COR-L47 (cell line): ENCODE measurements at regions not wholly inside any gene's neighbourhood (a gene's known extent, or its start where the extent isn't known, plus 50 kb on each side); places are given as distances from the start of the nearest gene placed in this dataset.

Experiments used
- DNase-seq: peaks from one replicate; lab custom pipeline; 2025; lab: John Stamatoyannopoulos, UW

DNA sequence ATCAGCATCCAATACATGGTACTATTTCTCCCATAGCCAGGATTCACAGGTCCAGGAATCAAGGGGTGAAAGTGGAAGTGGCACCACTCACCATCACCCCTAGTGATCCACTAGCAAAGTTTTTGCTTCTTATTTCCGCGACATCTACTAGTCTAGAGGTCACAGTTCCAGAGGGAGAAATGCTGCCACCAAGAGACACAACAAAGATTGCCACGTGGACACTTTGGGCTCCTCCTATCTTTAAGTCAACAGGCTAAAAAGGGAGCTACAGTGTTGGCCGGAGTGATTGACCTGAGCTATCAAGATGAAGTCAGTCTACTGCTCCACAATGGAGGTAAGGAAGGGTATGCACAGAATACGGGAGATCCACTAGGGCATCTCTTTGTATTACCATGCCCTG is 178.2 kb downstream of the AKR1D1 start:
- no peak for DNase-seq

DNA sequence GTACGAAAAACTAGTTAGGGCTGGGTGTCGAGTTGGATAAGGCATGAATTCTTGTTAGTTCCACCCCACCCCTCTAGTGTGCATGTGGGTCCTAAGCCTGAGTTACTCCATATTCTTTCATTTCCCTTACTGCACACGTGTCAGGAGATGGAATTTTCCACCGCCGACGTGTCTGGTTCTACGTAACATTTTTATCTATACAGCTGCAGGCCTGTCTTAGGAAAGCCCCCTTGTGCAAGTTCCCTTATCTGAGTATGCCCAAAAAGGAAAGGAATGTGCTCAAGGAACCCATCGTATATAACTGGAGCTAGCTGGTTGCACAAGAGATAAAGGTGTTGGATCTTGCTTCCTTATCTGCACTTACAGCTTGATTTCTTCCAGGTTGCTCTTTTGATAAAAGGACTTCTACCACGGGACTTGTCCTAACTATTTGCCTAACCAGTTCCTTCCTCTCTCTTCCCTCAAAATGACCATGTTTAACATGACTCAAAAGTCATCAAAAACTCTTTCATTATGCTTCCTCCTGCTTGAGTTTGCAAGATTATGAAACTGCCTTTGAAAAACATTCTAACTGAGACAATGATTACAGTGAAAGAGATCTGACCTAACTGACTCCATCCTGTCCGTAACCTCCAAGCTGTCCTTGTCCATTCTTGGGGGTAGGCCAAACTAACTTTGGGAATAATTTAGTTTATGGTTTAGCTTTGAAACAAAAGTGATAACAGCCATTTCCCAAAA is 181.4 kb downstream of the AKR1D1 start:
- no peak for DNase-seq

DNA sequence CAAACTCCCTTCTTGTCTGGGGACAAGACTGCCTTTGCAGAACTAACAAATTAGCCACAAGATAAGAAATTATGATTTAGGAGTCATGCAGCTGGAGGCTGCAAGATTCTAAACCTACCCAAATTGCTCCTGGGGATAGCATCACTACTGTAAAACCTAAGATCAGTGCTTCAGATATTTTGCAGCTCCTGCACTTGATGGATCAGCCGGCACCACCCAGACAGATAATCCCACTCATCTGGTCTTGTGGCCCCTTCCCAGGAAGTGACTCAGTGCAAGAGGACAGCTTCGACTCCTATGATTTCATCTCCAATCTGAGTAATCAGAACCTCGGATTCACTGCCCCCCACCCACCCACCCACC is 181.9 kb downstream of the AKR1D1 start:
- no peak for DNase-seq

DNA sequence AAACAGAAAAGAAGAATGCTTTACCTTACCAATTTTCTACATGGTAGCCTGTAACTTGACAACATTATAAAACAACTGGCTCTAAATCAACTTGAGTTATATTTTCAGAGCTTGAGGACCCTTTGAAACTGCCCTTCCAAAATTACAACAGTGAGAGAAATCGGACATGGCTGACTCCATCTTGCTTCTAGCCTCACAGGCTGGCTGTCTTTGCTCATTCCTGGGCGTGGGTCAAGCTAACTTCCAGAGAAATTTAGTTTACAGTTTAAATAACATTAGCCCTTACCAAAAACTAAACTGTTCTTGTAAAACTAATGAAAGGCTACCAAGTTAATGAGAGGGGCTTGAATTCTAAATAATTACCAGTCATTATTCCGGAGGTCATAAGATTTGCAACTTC is 183.4 kb downstream of the AKR1D1 start:
- DNase-seq = no peak

DNA sequence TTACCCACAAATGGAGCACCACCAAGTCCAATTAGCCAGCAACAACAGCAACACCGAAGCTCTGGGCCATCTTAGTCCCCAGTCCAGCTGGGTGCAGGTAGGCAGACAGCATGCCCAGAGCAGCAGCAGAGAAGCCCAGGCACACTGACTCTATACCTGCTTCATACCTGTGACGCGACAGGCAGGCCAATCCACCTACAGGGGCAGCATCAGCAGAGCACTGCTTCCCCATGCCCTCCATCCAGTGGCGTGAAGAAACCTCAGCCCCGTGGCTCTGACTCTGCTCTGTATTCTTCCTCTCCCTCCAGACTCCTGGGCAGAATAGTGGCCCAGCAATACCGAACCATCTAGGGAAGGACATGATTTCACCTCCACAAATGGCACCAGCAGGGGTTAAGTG is 191.7 kb downstream of the AKR1D1 start:
- no peak for DNase-seq

DNA sequence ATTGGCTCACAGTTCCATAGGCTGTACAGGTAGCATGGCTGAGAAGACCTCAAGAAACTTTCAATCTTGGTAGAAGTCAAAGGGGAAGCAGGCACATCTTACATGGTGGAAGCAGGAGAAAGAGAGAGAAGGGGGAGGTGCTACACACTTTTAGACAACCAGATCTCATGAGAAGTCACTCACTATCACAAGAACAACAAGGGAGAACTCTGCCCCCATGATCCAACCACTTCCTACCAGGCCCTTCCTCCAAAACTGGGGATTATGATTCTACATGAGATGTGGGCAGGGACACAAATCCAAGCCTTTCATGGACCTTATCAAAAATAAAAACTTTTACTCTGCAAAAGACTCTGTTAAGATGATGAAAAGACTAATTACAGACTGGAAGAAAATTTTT is 183.2 kb upstream of the TRIM24 start:
- no peak for DNase-seq

DNA sequence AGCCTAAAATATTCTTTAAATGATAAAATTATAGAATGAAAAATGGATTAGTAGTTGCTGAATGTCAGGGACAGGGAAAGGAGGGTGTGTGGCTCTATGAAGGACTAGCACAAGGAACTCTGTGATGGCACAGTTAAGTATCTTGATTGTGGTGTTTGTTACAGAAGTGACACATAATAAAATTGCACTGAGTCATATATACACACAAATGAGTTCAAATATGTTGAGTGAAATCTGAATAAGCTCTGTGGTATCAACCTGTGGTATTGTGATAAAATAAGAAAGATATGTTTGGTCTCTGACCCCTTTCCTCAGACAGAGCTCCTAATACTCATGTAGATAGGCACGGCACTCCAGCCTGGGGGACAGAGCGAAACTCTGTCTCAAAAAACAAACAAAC is 181.5 kb upstream of the TRIM24 start:
- no peak for DNase-seq

DNA sequence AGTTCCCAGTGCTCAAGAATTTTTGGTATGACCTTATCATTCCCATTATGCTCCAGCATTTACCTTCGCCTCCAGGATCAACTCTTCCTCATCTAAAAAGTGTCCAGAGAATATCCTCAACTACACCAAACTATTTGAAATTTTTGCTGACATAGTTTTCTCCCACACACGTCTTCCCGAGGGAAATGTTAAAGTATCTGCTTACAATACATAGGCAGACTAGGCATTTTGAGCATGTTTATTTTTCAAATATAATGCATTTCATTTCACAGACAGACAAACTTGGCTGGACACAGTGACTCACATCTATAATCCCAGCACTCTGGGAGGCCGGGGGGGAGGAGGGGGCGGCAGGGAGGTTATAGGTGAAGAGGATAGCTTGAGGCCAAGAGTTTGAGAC is 177.1 kb upstream of the TRIM24 start:
- DNase-seq = no peak

DNA sequence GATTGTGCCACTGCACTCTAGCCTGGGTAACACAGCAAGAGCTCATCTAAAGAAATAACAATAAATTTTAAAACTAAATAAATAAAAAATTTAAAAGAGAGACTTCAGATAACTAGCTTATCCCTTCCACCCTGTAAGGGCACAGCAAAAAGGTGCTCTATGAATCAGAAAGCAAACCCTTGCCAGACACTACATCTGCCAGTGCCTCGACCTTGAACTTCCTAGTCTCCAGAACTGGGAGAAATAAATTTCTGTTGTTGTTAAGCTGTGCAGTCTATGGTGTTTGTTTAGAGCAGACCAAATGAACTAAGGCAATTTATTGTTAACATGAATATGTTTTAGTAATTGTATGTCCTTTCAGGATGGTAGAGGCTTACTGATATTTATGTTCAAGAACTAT is 174.9 kb upstream of the TRIM24 start:
- no peak for DNase-seq

DNA sequence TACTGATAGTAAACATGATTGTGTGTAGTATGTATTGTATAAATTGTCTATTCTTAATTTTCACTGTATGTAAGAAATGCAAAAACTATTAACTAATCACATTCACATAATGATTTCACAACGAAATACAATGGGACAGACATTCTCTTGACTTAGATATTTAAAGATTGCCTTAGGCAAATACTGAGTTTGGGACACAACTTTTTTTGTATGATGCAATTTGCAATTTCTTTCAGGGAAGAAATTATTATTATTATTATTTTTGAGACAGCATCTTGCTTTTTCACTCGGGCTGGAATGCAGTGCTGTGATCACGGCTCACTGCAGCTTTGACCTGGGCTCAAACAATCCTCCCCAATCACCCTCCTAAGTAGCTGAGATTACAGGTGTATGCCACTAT is 173.2 kb upstream of the TRIM24 start:
- DNase-seq = no peak

DNA sequence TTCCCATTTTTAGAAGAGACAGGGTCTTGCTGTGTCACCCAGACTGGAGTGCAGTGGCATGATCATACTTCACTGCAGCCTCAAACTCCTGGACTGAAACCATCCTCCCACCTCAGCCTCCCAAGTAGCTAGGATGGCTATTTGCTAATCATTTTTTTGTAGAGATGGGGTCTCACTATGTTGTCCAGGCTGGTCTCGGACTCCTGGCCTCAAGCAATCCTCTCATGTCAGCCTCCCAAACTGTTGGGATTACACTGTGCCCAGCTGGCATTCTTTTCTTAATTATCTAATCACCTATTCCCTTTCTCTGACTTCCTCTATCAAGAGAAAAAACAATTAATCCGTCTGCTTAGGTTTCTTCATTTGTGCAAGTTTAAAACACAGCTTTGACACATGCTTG is 172.5 kb upstream of the TRIM24 start:
- no peak for DNase-seq

DNA sequence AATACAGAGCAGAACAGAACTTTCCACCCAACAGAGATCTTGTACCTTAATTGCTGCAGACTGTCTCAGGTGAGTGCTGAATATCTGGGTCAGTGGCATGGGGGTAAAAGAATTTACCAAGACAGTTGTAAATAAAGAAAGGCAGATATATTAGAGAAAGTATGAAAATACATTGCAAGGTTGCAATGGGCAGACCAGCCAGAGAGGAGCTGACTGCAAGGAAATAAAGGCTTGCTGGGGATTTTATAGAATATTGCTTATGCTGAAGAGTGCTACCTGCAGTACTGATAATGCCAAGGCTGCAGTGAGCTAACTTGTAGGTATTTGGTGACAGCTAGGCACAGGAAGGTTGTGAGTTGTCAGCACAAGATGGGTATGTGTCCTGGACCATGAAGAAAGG is 171.0 kb upstream of the TRIM24 start:
- DNase-seq = no peak

DNA sequence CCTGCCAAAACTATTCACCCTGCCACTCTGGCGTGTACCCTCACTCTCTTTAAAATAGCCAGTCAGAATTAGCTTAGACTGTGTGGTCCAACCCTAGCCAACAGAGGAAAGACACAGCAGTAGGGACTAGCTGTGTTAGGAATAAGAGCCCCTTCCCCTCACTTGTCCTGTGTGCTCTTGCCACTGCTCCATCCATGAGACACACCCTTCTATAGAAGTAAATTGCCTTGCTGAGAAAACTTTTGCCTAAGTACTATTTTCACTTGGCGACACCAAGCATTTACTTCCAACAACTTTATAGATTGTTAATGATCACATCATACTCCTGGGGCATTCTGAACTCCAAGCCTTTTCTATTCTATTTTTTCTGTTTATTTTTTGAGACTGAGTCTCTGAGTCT is 170.2 kb upstream of the TRIM24 start:
- no peak for DNase-seq

DNA sequence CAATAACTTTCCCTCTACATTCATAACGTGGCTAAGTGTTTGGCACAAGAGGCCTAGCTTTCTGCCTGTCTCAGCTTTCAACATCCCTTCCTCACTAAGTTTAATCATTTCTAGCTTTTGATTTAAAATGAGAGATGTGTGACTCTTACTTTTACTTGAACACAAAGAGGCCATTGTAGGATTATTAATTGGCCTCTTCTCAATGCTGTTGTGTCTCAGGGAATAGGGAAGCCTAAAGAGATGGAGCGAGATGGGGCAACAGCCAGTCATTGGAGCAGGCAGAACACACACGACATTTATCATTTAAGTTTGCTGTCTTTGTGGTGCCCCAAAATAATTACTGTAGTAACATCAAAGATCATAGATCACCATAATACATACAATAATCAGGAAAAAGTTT is 167.1 kb upstream of the TRIM24 start:
- no peak for DNase-seq

DNA sequence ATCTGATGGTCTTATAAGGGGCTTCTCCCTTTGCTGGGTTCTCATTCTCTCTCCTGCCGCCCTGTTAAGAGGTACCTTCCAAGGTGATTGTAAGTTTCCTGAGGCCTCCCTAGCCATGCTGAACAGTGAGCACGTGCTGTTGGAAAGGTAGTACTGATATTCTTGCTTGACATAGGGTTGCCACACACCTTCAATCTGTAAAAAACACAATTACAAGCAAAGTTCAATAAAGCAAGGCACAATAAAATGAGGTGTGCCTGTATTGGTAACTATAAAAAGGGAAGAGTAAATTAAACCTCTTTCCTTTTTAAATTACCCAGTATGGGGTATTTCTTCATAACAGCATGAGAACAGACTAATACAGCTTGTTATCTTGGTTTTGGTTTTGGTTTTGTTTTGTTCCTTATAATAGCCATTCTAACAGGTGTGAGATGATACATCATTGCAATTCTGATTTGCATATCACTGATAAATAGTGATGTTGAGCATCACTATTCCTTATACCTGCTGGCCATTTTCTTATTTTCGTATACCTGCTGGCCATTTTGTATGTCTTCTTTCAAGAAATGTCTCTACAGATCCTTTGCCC is 164.9 kb upstream of the TRIM24 start:
- DNase-seq = no peak

DNA sequence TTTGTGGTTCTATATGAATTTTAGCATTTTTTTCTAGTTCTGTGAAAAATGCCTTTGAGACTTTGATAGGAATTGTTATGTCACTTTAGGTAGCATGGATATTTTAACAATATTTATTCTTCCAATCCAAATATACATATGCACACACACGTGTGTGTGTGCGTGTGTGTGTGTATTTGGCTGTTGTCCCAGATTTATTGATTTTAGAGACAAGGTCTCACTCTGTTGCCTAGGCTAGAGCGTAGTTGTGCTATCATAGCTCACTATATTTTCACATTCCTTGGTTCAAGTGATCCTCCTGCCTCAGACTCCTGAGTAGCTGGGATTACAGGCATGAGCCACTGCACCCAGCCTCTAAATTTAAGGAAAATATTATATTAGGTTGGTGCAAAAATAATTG is 162.5 kb upstream of the TRIM24 start:
- DNase-seq = no peak

DNA sequence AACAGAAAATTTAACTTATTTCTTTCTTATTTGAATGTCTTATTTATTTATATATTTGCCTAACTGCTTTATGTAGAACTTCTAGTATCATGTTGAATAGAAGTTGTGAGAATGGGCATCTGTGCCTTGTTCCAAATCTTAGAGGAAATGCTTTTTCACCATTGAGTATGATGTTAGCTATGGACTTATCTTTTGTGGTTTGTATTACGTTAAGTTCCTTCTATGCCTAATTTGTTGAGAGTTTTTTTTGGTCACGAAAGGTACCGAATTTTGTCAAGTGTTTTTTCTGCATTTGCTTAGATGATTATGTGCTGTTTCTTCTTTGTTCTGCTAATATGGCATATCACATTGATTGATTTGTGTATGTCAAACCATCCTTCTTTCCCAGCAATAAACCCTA is 161.0 kb upstream of the TRIM24 start:
- DNase-seq = no peak

DNA sequence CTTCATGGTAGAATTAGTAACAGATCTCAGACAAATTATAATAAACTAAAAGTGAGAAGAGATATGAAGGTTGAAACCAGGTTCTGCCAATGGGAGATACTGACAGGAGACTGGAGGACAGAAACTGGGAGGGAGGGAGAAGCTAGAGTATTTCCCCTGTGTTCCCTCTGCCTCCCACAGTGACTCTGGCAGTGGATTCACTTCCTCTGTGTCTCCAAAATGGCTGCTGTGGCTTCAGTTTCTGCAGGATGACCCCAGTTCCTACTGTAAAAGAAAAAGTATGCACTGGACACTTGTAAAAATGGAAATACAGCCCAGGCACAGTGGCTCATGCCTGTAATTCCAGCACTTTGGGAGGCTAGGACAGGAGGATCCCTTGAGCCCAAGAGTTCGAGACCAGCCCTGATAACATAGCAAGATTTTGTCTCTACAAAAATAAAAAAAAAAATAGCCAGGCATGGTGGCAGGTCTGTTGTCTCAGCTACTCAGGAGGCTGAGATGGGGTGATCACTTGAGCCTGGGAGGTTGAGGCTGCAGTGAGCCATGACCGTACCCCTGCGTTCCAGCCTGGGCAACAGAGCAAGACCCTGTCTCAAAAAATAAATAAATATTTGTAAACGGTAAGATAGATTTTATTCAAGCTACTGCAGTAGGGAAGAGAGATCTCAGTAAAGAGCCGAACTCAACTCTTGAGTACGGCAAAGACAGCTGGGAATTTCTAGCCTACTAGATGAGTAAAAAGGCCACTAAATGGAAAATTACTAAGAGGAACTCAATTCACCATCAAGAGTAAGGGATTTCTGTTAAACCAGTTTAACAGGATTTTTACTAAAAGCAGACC is 156.6 kb upstream of the TRIM24 start:
- no peak for DNase-seq

DNA sequence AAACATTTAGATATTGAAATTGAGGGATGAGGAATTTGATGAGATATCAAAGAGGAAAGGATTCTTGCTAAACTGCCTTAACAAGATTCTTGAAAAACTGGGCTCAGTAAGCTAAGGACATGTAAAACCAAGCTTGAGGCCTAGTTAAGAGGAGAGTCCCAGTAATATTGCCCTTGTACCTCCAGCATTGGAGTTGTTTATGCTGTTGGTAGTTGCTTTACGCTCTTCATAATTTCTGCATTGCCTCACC is 156.1 kb upstream of the TRIM24 start:
- DNase-seq = no peak

DNA sequence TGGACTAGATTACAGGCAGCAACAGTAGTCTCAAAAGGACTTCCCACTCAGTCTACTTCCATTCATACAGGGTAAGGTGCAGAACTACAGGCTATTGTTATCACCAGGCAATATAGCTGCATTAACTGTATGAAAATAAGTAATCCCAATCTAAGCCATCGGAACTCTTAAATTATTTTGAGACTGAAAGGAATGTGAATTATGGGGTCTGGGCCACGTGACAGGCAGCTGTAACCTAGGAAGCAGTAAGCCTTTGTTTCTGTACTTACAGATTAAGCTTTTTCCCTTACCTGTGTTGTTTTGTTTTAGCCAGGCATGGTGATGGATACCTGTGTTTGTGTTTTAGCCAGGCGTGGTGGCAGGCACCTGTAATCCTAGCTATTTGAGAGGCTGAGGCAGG is 152.4 kb upstream of the TRIM24 start:
- no peak for DNase-seq

DNA sequence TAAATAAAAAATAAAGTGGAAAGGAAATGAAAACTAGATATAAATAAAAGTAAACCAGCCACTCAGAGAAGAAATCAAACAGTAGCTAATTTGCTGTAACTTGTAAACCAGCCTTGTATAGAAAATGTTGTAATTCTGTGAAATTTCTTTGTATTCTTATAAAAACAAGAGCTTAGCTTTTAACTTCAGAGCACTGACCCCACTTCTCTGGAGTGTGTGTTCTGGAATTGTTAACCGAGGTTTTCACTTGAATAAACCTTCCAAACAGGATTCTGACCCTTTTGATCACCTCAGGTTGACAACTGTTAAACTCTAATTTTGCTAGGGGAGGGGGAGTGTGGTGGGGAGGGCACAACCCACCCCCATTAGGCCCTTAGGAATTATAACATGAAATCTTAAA is 151.9 kb upstream of the TRIM24 start:
- no peak for DNase-seq

DNA sequence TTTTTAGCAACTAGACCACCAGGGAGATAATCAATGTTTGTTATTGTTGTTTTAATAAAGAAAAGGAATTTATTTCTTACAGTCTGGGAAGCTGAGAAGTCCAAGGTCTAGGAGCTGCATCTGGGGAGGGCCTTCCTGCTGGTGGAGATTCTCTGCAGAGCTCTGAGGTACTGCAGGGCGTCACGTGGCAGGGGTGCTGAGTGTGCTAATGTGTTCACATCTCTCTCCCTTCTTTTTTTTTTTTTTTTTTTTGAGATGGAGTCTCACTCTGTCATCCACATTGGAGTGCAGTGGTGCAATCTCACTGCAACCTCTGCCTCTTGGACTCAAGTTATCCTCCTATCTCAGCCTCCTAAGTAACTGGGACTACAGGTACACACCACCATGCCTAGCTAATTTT is 150.9 kb upstream of the TRIM24 start:
- no peak for DNase-seq

DNA sequence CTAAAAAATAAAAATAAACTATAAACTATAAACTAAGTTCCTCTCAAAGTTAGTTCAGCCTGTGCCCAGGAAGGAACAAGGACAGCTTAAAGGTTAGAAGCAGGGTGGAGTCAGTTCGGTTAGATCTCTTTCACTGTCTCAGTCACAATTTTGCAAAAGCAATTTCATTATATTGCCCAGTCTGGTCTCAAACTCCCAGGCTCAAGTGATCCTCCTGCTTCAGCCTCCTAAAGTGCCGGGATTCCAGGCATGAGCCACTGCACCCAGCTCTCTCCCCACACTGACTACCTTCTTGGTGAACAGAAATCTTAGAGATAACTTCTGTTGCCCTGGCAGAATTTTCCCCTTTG is 146.3 kb upstream of the TRIM24 start:
- DNase-seq = no peak
